Neural cell (in vitro differentiated cells): ENCODE measurements at regions not wholly inside any gene's neighbourhood (a gene's known extent, or its start where the extent isn't known, plus 50 kb on each side); places are given as distances from the start of the nearest gene placed in this dataset.

Source experiments
- H2AFZ ChIP-seq: fragments of 200-600, 300-800 bp; sonication (generic), shearing (Covaris generic); 2 replicates; pipeline ENCODE4 v1.6.0; 2014; ENCODE audit warnings: low read depth, mild to moderate bottlenecking, antibody characterized with exemption, low read length, moderate library complexity
- H3F3A ChIP-seq: fragments of 200-600 bp; shearing (Covaris generic); 2 replicates; pipeline ENCODE4 v1.6.1; 2016; ENCODE audit warnings: mild to moderate bottlenecking, moderate library complexity, mixed read lengths, antibody characterized with exemption, low read length; ENCODE audit not compliant: insufficient read depth, poor library complexity, severe bottlenecking
- H3K27ac ChIP-seq: fragments of 200-600, 300-800 bp; sonication (generic), shearing (Covaris generic); 2 replicates; pipeline ENCODE4 v1.5.1; 2014; ENCODE audit warnings: mild to moderate bottlenecking, low read length, moderate library complexity
- H3K27me3 ChIP-seq: fragments of 300-800, 200-600 bp; sonication (generic), shearing (Covaris generic); 2 replicates; pipeline ENCODE4 v1.6.0; 2014; ENCODE audit warnings: mild to moderate bottlenecking, low read depth, low read length, moderate library complexity; ENCODE audit not compliant: insufficient read depth
- H3K36me3 ChIP-seq: fragments of 300-800, 200-600 bp; sonication (generic), shearing (Covaris generic); 2 replicates; pipeline ENCODE4 v1.5.1; 2014; ENCODE audit warnings: mild to moderate bottlenecking, antibody characterized with exemption, low read length, moderate library complexity; ENCODE audit not compliant: insufficient read depth
- H3K4me2 ChIP-seq: fragments of 300-800, 200-600 bp; sonication (generic), shearing (Covaris generic); 2 replicates; pipeline ENCODE4 v1.6.0; 2014; ENCODE audit warnings: mild to moderate bottlenecking, low read length
- H3K4me3 ChIP-seq: fragments of 300-800, 200-600 bp; sonication (generic), shearing (Covaris generic); 2 replicates; pipeline ENCODE4 v1.5.1; 2014; ENCODE audit warnings: mild to moderate bottlenecking, low read length, moderate library complexity
- H3K79me2 ChIP-seq: fragments of 200-600 bp; shearing (Covaris generic); replicated peaks from 2 replicates; pipeline ENCODE4 v1.6.0; 2014; ENCODE audit warnings: mild to moderate bottlenecking, low read length, moderate library complexity; ENCODE audit not compliant: insufficient read depth
- H3K9ac ChIP-seq: fragments of 300-800, 200-600 bp; sonication (generic), shearing (Covaris generic); 2 replicates; pipeline ENCODE4 v1.6.1; 2016; ENCODE audit warnings: mild to moderate bottlenecking, low read length, mixed read lengths
- H3K9me2 ChIP-seq: fragments of 200-600 bp; shearing (Covaris generic); 2 replicates; pipeline ENCODE4 v1.6.1; 2016; ENCODE audit warnings: mild to moderate bottlenecking, low read length, mixed read lengths; ENCODE audit not compliant: insufficient read depth
- H3K9me3 ChIP-seq: fragments of 200-600, 300-800 bp; sonication (generic), shearing (Covaris generic); 2 replicates; pipeline ENCODE4 v1.6.1; 2016; ENCODE audit warnings: mild to moderate bottlenecking, mixed run types, low read length, moderate library complexity, mixed read lengths
- H4K20me1 ChIP-seq: fragments of 200-600 bp; shearing (Covaris generic); 2 replicates; pipeline ENCODE4 v1.6.1; 2016; ENCODE audit warnings: mild to moderate bottlenecking, mixed run types; ENCODE audit not compliant: insufficient read depth
- CTCF ChIP-seq: fragments of 450-650 bp; IDR thresholded peaks from 2 replicates; pipeline ENCODE4 v1.5.1; 2014; ENCODE audit warnings: antibody characterized with exemption, mild to moderate bottlenecking, moderate library complexity; ENCODE audit not compliant: poor library complexity, severe bottlenecking
- EP300 ChIP-seq: fragments of 450-650 bp; conservative IDR thresholded peaks from 2 replicates; pipeline ENCODE4 v1.6.1; 2014; ENCODE audit warnings: antibody characterized with exemption, mild to moderate bottlenecking, moderate library complexity; ENCODE audit not compliant: poor library complexity, severe bottlenecking
- EZH2 ChIP-seq: fragments of 200-600, 300-800 bp; shearing (Covaris generic), sonication (generic); IDR thresholded peaks from 2 replicates; pipeline ENCODE4 v1.6.1; 2014; ENCODE audit warnings: antibody characterized with exemption, low read length, borderline replicate concordance, mild to moderate bottlenecking; ENCODE audit not compliant: insufficient read depth, poor library complexity, severe bottlenecking
- MXI1 ChIP-seq: fragments of 450-650 bp; conservative IDR thresholded peaks from 2 replicates; pipeline ENCODE4 v1.6.1; 2014; ENCODE audit warnings: antibody characterized with exemption, mild to moderate bottlenecking; ENCODE audit not compliant: poor library complexity, severe bottlenecking
- RAD21 ChIP-seq: fragments of 450-650 bp; conservative IDR thresholded peaks from 2 replicates; pipeline ENCODE4 v1.6.1; 2014; ENCODE audit warnings: antibody characterized with exemption, mild to moderate bottlenecking, moderate library complexity
- SMC3 ChIP-seq: fragments of 450-650 bp; conservative IDR thresholded peaks from 2 replicates; pipeline ENCODE4 v1.6.1; 2014; ENCODE audit warnings: antibody characterized with exemption, mild to moderate bottlenecking, moderate library complexity; ENCODE audit not compliant: poor library complexity
- TAF1 ChIP-seq: IDR thresholded peaks from 2 replicates; pipeline ENCODE4 v1.6.1; 2012; ENCODE audit warnings: low read depth
- TF ChIP-seq, protein P1 (sequence below): IDR thresholded peaks from 2 replicates; pipeline ENCODE4 v1.6.1; 2012; ENCODE audit warnings: borderline replicate concordance

DNA sequence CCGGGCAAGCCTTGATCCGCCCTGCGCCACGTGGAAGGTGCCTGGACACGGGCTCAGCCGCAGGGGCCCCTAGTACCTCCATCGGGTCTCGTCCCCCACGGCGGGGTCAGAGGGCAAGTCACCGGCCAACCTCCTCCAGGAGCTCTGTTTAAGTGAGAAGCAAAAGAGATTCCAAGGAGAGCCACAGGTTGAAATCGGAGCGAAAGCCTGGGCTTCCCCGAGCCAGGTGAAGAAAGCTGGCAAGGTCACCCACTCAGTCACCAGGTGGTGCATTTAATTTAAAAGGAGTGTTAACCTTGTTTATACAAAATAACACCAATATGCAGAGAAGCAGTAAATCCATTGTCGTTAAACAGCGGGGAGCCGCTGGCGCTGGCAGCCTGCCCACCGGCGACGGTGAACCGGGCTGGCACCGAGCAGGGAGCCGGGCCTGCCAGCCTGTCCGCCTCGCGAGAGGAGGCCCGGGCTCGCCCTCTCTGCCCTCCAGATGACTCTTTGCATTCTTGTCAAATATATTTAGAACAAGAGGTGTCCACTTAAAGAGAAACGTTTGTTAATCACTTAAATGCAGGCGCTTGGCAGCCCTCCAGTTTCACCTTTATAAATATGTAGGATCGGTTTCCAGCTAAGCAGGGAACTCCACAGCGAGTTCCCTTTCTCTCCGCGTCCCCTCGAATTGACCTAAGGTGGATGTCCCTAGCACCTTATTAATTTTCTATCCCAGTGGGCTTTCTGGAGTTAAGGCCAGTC, 277.3 kb upstream of the NR2F2 start:
- no peak overlapping the region for H2AFZ ChIP-seq
- H3K4me3 ChIP-seq: peak overlapping the region; percentile 54
- no peak overlapping the region for H3K4me2 ChIP-seq
- H3K79me2 ChIP-seq: no peaks in the 10 kb centered on the region
- no peaks in the 10 kb centered on the region for H3K9me3 ChIP-seq
- no peaks in the 10 kb centered on the region for H3F3A ChIP-seq
- peaks cover 61% of the 10 kb centered on the region for H3K27me3 ChIP-seq
- TF ChIP-seq RAD21: no peak
- no peak for TF ChIP-seq EP300
- no peak for TF ChIP-seq CTCF
- TF ChIP-seq, protein P1, sequence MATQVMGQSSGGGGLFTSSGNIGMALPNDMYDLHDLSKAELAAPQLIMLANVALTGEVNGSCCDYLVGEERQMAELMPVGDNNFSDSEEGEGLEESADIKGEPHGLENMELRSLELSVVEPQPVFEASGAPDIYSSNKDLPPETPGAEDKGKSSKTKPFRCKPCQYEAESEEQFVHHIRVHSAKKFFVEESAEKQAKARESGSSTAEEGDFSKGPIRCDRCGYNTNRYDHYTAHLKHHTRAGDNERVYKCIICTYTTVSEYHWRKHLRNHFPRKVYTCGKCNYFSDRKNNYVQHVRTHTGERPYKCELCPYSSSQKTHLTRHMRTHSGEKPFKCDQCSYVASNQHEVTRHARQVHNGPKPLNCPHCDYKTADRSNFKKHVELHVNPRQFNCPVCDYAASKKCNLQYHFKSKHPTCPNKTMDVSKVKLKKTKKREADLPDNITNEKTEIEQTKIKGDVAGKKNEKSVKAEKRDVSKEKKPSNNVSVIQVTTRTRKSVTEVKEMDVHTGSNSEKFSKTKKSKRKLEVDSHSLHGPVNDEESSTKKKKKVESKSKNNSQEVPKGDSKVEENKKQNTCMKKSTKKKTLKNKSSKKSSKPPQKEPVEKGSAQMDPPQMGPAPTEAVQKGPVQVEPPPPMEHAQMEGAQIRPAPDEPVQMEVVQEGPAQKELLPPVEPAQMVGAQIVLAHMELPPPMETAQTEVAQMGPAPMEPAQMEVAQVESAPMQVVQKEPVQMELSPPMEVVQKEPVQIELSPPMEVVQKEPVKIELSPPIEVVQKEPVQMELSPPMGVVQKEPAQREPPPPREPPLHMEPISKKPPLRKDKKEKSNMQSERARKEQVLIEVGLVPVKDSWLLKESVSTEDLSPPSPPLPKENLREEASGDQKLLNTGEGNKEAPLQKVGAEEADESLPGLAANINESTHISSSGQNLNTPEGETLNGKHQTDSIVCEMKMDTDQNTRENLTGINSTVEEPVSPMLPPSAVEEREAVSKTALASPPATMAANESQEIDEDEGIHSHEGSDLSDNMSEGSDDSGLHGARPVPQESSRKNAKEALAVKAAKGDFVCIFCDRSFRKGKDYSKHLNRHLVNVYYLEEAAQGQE: no peak
- TF ChIP-seq TAF1: no peak
- no peak for TF ChIP-seq SMC3
- TF ChIP-seq EZH2: no peak
- TF ChIP-seq MXI1: no peak
- H4K20me1 ChIP-seq: no peaks in the 10 kb centered on the region
- no peaks in the 10 kb centered on the region for H3K36me3 ChIP-seq
- H3K9ac ChIP-seq: no peak overlapping the region
- no peak overlapping the region for H3K27ac ChIP-seq
- H3K9me2 ChIP-seq: no peaks in the 10 kb centered on the region

- Histone ChIP-seq H3K79me2 (no peaks in the 10 kb centered on the region), H3K4me2 (no peak overlapping the region), H4K20me1 (no peaks in the 10 kb centered on the region), H3K9me2 (no peaks in the 10 kb centered on the region), H3K27ac (no peak overlapping the region), H3F3A (no peaks in the 10 kb centered on the region), H3K9ac (no peak overlapping the region), H3K36me3 (no peaks in the 10 kb centered on the region), H3K9me3 (no peaks in the 10 kb centered on the region), H3K27me3 (peaks cover 54% of the 10 kb centered on the region), H3K4me3 (peak overlapping the region; percentile 54), H2AFZ (no peak overlapping the region)
- TF ChIP-seq EZH2: no peak
These were observed 276.6 kb upstream of the NR2F2 start for GRCh38 chr15:96053781-96054428.
